HG03064 (cell line): ENCODE measurements at regions not wholly inside any gene's neighbourhood (a gene's known extent, or its start where the extent isn't known, plus 50 kb on each side); places are given as distances from the start of the nearest gene placed in this dataset.

ENCODE experiments used
- ATAC-seq: cut with Tn5 transposase; IDR thresholded peaks from one replicate; pipeline ENCODE4 v1.9.1; 2021; ENCODE audit warnings: low read depth; ENCODE audit not compliant: unreplicated experiment

- ATAC-seq = no peak
Observed at GRCh38 chr5:167967494-167968177, 323.8 kb upstream of the WWC1 start.

GRCh38 chr5:167968837-167969236 lies 322.6 kb upstream of the WWC1 start:
- ATAC-seq = no peak

DNA sequence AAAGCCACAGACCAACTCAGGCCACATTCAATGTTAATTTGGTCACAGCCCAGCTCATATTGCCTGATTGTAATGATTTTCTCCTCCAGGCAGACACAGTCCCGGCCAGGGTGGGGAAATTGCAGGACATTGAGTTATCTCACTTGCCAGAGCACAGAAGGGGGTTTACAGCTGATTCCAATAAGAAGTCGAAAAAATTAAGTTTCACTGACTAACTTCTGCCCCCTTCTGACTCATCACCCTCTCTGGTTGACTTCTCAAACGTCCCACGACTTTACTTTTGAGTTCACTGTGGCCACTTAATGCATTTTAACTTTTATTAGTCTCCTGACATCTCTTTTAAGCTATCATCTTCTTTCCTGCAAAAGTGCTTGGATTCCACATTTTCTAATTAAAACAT lies 321.4 kb upstream of the WWC1 start:
- peak; percentile 71 for ATAC-seq

- no peak for ATAC-seq
Observed at GRCh38 chr5:167971706-167972105, 319.7 kb upstream of the WWC1 start.

DNA sequence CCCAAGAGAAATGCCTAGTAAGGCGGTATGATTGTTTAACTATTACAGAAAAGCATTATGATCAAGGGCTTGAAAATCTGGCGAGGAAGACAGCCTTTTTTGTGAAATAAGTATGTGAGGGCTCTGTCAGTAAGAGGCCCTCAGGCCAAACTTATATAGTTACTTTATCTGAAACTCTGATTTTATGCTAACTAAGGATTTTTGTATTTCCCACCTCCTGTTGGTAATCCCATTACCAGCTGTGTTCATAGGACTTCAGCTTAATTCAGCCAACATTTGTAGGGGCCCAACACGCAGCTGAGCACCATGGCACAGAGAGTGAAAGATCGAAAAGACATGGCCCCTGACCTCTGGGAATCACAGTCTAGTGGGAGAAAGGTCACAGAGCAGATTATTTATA lies 318.3 kb upstream of the WWC1 start:
- no peak for ATAC-seq

- no peak for ATAC-seq
Observed at GRCh38 chr5:167984951-167985350, 306.5 kb upstream of the WWC1 start.

DNA sequence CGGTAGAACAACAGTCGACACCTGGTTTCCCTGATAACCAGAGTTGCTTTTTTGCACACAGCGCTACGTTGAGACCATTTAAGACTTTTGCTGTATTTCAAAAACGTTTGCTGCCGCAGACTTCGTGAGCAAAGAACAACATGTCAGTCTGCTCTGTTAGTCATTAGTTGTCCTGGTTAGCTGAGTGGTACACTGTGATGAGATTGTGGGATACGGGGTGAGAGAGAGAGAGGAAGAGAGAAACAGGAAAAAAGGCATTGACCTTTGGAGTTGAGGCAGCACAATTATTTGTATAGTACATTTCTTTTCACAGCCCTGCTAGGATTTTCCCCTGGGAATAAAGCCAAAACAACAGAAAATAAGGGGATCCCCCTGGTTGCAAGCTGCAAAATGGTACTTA lies 306.1 kb upstream of the WWC1 start:
- no peak for ATAC-seq

GRCh38 chr5:167987490-167988280 lies 303.8 kb upstream of the WWC1 start:
- ATAC-seq = no peak

DNA sequence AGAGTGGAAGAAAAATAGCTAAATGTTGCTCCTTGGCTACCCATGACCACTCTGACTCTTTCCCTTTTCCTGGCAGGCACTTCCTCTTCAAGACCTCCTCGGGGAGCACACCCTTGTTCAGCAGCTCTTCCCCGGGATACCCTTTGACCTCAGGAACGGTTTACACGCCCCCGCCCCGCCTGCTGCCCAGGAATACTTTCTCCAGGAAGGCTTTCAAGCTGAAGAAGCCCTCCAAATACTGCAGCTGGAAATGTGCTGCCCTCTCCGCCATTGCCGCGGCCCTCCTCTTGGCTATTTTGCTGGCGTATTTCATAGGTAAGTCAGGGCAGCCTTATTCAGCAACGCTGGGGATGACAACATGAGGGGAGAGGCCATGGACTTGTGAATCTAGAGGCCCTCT lies 298.6 kb upstream of the WWC1 start:
- no peak for ATAC-seq

- no peak for ATAC-seq
Observed at GRCh38 chr5:167993771-167994170, 297.7 kb upstream of the WWC1 start.

DNA sequence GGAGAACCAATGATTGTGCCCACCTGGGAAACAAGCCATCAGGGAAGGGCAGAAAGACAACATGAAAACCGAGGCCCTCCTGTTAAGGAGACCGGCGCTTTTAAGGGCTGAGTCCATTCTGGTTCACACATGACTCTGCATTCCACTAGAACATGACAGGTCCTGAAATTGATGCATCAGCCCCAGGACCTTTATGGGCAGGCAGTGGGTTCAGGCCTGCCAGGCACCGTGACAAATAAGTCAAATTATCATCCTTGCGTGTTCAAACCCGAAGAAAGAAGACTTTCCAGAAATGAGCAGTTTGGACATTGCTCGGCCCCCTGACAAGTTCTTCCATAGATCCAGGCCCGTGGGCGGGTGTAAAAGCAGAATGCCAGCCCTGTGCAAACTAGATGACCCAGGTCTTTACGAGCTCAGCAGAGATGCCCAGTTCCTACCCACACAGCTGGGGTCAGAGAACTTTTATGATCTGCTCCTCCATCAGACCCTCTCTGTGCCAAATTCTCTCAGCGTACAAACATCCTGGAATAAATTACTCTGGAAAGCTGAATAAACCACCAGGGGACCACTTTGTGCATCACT lies 295.5 kb upstream of the WWC1 start:
- ATAC-seq = no peak

DNA sequence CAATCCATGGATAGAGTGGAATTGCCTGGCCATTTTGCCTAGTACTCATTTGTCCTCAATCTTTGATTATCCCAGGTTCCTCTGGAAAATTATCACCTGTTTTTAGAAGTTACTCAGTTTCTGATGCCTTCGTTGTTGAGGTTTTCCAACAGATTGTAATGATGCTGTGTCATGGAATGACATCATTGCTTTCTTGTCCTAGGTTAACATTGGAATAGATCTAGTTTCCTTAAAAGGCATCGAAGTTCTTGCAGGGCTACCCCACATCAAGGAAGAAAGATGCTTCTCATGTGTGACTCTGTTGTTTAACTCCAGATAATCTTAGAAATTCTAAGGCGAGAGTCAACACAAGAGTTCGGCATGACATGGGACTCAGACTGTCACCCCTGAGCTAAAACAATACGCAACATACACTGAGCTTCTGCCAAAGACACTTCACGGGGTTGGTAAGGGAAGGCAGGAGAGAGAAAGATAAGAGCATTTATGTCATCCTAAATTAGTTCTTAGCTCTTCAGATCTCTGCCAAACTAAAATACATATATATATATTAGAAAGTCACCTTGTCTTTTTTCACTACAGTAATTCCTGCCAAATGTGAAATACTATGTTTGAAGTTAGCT lies 293.2 kb upstream of the WWC1 start:
- no peak for ATAC-seq

DNA sequence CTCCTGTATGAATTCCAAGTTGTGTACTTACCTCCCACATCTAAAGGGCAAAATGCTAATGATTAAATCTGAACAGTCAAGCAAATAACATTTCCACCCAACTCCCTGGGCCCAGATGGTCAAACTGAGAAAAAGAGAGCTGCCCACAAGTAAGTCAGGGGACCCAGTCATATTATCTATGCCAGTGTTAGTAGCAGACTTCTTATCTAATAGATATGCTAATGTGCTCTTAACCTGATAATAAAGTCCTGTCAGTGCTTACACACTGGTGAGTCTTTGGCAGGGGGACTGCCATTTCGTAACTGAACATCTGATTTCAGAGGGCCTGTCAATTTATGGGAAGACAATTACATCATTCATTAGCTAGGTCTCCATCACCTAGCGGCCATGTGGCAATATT lies 292.3 kb upstream of the WWC1 start:
- no peak for ATAC-seq

GRCh38 chr5:168001318-168001717 lies 290.1 kb upstream of the WWC1 start:
- no peak for ATAC-seq

DNA sequence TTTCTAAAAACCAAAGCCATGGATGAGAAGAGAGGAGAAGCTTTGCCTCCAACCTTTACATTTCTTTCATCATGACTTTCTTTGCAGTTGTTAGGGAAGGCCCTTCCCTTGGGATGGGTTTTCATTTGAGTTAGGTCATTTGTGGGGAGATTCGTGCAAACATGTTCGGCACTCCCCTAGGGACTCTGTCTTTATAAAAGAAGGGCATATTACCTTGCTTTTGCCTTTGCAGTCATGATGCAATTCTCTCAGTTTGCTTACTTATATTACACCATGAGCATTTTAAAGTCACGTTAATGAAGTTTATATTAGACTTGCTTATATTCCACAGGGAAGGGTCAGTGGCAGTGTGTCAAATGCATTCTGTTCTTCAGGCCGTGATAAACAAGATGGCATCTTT lies 289.3 kb upstream of the WWC1 start:
- ATAC-seq = no peak

DNA sequence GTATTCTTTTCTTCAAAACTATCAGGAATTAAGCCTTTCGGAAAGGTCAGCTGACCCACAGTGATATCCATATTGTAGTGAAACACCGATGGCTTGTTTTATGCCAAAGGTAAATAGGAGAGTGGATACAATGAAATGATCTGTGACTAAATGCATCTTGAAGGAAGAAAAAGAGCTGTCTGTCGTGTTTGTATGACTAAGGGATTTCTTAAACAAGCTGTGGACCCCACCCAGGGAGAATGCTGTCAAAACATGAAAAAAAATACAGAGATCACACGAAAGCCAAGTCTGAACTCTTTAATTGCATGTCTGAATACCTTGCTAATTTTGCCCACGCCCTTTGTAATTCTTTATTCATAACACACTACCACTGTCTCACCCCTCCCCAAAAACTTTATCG lies 286.4 kb upstream of the WWC1 start:
- no peak for ATAC-seq

DNA sequence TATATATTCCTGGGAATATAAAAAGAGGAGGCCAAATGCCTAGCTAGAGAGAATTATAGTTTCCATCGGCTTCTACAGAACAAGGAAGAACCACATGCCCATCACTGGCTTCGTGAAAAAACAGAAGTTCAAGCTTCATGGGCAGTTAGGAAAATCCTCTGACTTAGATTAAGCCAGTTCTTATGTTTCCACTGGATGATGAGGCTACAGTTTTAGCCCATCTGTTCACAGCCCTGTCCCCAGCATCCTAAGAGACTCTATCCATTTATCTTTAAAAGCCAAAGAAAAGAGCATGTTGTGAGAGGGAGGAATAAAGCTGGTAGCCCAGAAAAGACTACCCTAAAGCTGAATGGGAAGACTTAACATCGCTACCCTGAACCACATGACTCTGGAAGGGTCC lies 285.5 kb upstream of the WWC1 start:
- no peak for ATAC-seq

- ATAC-seq = no peak
Observed at GRCh38 chr5:168006456-168007130, 284.9 kb upstream of the WWC1 start.

- ATAC-seq = no peak
Observed at GRCh38 chr5:168007286-168007685, 284.2 kb upstream of the WWC1 start.

- ATAC-seq = no peak
Observed at GRCh38 chr5:168008555-168008954, 282.9 kb upstream of the WWC1 start.

DNA sequence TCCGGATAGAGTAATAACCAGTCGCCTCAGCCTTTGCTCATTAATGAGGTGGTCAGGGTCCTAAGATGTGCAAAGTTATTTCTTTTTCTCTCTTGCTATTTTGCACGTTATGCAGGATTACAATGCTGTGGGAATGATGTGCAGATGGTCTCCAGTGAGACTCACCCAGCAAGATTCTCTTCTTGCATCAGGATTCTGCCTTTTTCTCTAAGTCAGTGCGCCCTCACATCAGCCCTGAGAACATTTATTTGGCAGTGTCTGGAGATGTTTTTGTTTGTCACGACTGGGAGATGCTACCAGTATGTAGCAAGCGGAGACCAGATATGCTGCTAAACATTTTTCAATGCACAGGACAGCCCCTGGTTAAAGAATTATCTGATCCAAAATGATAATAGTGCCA lies 280.3 kb upstream of the WWC1 start:
- no peak for ATAC-seq
